CD4-positive, alpha-beta T cell (primary cell): ENCODE measurements at regions not wholly inside any gene's neighbourhood (a gene's known extent, or its start where the extent isn't known, plus 50 kb on each side); places are given as distances from the start of the nearest gene placed in this dataset.

Experiments
- ATAC-seq: fragments of 200-7000 bp; cut with Tn5 transposase; one replicate; pipeline ENCODE4 v1.10.0; 2022; ENCODE audit warnings: mild to moderate bottlenecking; ENCODE audit not compliant: poor library complexity
- CTCF ChIA-PET: fragments of 350-600 bp; sonication (Branson Sonifier 250); formaldehyde crosslinking; loops from one replicate; lab custom pipeline; 2021; ENCODE audit warnings: antibody characterized with exemption, inconsistent platforms; lab: Charles Lee
- POLR2A ChIA-PET: fragments of 350-600 bp; sonication (Branson Sonifier 250); formaldehyde crosslinking; loops from one replicate; lab custom pipeline; 2021; ENCODE audit warnings: antibody characterized with exemption, inconsistent platforms; lab: Charles Lee
- DNase-seq, 14 experiments: peaks; one replicate each; pipeline ENCODE4 v3.0.0-alpha.2; 2013 to 2020; ENCODE audit warnings: mixed read lengths in 2 of 14
- H3K27ac ChIP-seq, 2 donors: one replicate each; pipeline versions ENCODE4 v1.5.1 to v1.7.0; 2013; ENCODE audit warnings: low read length in 2 of 2, low read depth in 1 of 2, mild to moderate bottlenecking in 1 of 2
- H3K27me3 ChIP-seq, 2 experiments: 1 replicate in 1 of 2; 2 replicates in 1 of 2; pipeline versions ENCODE4 v1.6.1 to v1.7.0; 2013; ENCODE audit warnings: low read length in 2 of 2, control low read depth in 1 of 2, mild to moderate bottlenecking in 1 of 2, moderate library complexity in 1 of 2; ENCODE audit not compliant: insufficient read depth in 2 of 2, control insufficient read depth in 1 of 2
- H3K36me3 ChIP-seq: one replicate; pipeline ENCODE4 v1.6.1; 2013; ENCODE audit warnings: low read length, control low read depth; ENCODE audit not compliant: insufficient read depth
- H3K4me1 ChIP-seq: one replicate; pipeline ENCODE4 v1.6.1; 2013; ENCODE audit warnings: low read length, control low read depth; ENCODE audit not compliant: insufficient read depth
- H3K4me3 ChIP-seq: one replicate; pipeline ENCODE4 v1.5.1; 2013; ENCODE audit warnings: mild to moderate bottlenecking, low read length, moderate library complexity
- H3K9me3 ChIP-seq, 2 experiments: 1 replicate in 1 of 2; 2 replicates in 1 of 2; pipeline versions ENCODE4 v1.6.1 to v1.7.0; 2013; ENCODE audit warnings: low read length in 2 of 2, mild to moderate bottlenecking in 2 of 2, control low read depth in 1 of 2, moderate library complexity in 1 of 2; ENCODE audit not compliant: control insufficient read depth in 1 of 2, insufficient read depth in 1 of 2
- H3K27ac Mint-ChIP-seq: one replicate; pipeline ENCODE4 v1.8.0; 2020; ENCODE audit warnings: mixed read lengths
- H3K27me3 Mint-ChIP-seq: one replicate; pipeline ENCODE4 v1.8.0; 2021; ENCODE audit warnings: mixed read lengths
- H3K36me3 Mint-ChIP-seq: one replicate; pipeline ENCODE4 v1.8.0; 2021; ENCODE audit warnings: low read depth, mixed read lengths
- H3K4me1 Mint-ChIP-seq: one replicate; pipeline ENCODE4 v1.8.0; 2021; ENCODE audit warnings: low read depth, mixed read lengths
- H3K4me3 Mint-ChIP-seq: one replicate; pipeline ENCODE4 v1.8.0; 2020; ENCODE audit warnings: mild to moderate bottlenecking, mixed read lengths
- H3K9me3 Mint-ChIP-seq: one replicate; pipeline ENCODE4 v1.8.0; 2020; ENCODE audit warnings: mixed read lengths
- CTCF ChIP-seq: fragments of 200-600 bp; IDR thresholded peaks from one replicate; pipeline ENCODE4 v1.8.0; 2022; ENCODE audit warnings: antibody characterized with exemption, mild to moderate bottlenecking
- intact Hi-C, 2 experiments: fragments of 100-400 bp; cut with DNase I in 1 of 2; cut with micrococcal nuclease in 1 of 2; formaldehyde crosslinking; loops; one replicate each; pipeline versions ENCODE4 v1.15.1 to v1.9.0; 2023 to 2025; cut with DNase I, micrococcal nuclease

GRCh38 chr2:193496786-193497185, 1302.1 kb upstream of the TMEFF2 start:
- Histone ChIP-seq H3K4me1 (no peaks in the 10 kb centered on the region), H3K27ac (no peak overlapping the region), H3K4me3 (no peak overlapping the region), H3K9me3 (no peaks in the 10 kb centered on the region), H3K36me3 (no peaks in the 10 kb centered on the region), H3K27me3 (no peaks in the 10 kb centered on the region)
- ChIA-PET POLR2A (no interaction called here), CTCF (no interaction called here)
- ATAC-seq (no peak), DNase-seq (no peak)
- no peak overlapping the region for H3K4me3 Mint-ChIP-seq
- no peaks in the 10 kb centered on the region for H3K27me3 Mint-ChIP-seq
- no peaks in the 10 kb centered on the region for H3K36me3 Mint-ChIP-seq
- TF ChIP-seq CTCF = no peak
- no peak overlapping the region for H3K27ac Mint-ChIP-seq
- peaks cover 3% of the 10 kb centered on the region for H3K9me3 Mint-ChIP-seq
- intact Hi-C loops = no loop called here
- H3K4me1 Mint-ChIP-seq = no peaks in the 10 kb centered on the region

DNA sequence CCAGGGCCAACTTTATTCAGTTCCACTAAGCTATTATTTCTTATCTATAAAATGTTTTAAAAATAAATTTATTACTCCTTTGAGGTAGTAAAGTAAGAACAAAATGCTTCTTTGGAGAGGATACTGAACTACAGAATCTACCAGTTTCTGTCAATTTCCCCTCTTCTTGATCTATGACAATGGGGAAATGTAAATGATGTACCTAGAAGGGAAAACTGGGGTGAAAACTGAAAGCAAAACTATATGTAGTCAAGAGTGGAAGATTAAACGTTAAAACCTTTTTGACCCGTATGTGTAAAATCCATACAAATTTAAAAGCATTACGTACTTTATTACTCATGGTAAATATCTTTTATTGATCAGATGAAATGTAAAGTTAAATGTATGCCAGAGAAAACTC, 1287.8 kb upstream of the TMEFF2 start:
- intact Hi-C loops = no loop called here
- ATAC-seq (no peak), DNase-seq (peak in 1 of 14 experiments; percentile 32)
- CTCF ChIA-PET = no interaction called here
- Histone ChIP-seq H3K9me3 (no peaks in the 10 kb centered on the region), H3K27ac (no peak overlapping the region), H3K4me1 (no peaks in the 10 kb centered on the region), H3K4me3 (no peak overlapping the region), H3K27me3 (no peaks in the 10 kb centered on the region), H3K36me3 (no peaks in the 10 kb centered on the region)
- no peaks in the 10 kb centered on the region for H3K4me1 Mint-ChIP-seq
- POLR2A ChIA-PET = no interaction called here
- H3K9me3 Mint-ChIP-seq = no peaks in the 10 kb centered on the region
- H3K4me3 Mint-ChIP-seq = peak overlapping the region; percentile 42
- no peaks in the 10 kb centered on the region for H3K36me3 Mint-ChIP-seq
- TF ChIP-seq CTCF = no peak
- H3K27ac Mint-ChIP-seq = no peak overlapping the region
- no peaks in the 10 kb centered on the region for H3K27me3 Mint-ChIP-seq

GRCh38 chr2:193480187-193480586, 1285.5 kb upstream of the TMEFF2 start:
- Mint-ChIP-seq H3K9me3 (no peaks in the 10 kb centered on the region), H3K27ac (no peak overlapping the region), H3K4me3 (no peak overlapping the region), H3K4me1 (peaks cover 7% of the 10 kb centered on the region), H3K36me3 (no peaks in the 10 kb centered on the region), H3K27me3 (no peaks in the 10 kb centered on the region)
- no peaks in the 10 kb centered on the region for H3K9me3 ChIP-seq
- ATAC-seq (no peak), DNase-seq (no peak)
- no peaks in the 10 kb centered on the region for H3K4me1 ChIP-seq
- no peak for TF ChIP-seq CTCF
- H3K4me3 ChIP-seq = no peak overlapping the region
- ChIA-PET POLR2A (no interaction called here), CTCF (no interaction called here)
- no peak overlapping the region for H3K27ac ChIP-seq
- intact Hi-C loops = no loop called here
- no peaks in the 10 kb centered on the region for H3K27me3 ChIP-seq
- no peaks in the 10 kb centered on the region for H3K36me3 ChIP-seq
